OCI-LY3 (cell line): ENCODE measurements at regions not wholly inside any gene's neighbourhood (a gene's known extent, or its start where the extent isn't known, plus 50 kb on each side); places are given as distances from the start of the nearest gene placed in this dataset.

Experiments used
- H2AFZ ChIP-seq: fragments of 200-600, 300-600 bp; shearing (Covaris generic); 2 replicates; pipeline ENCODE4 v1.6.0; 2014; ENCODE audit warnings: antibody characterized with exemption, low read depth, low read length
- H3K27ac ChIP-seq: fragments of 200-600, 300-600 bp; sonication (generic); 2 replicates; pipeline ENCODE4 v1.5.1; 2014; ENCODE audit warnings: mild to moderate bottlenecking, low read length, moderate library complexity, mixed read lengths
- H3K27me3 ChIP-seq: fragments of 200-600, 300-600 bp; sonication (generic); 2 replicates; pipeline ENCODE4 v1.6.1; 2014; ENCODE audit warnings: low read depth, low read length, mixed read lengths
- H3K36me3 ChIP-seq: fragments of 200-600, 300-600 bp; sonication (generic); replicated peaks from 2 replicates; pipeline ENCODE3; 2014; ENCODE audit warnings: low read depth, low read length, mixed read lengths
- H3K4me1 ChIP-seq: fragments of 300-600, 200-600 bp; sonication (generic); 2 replicates; pipeline ENCODE4 v1.6.1; 2014; ENCODE audit warnings: low read length, mixed read lengths
- H3K4me2 ChIP-seq: fragments of 200-600, 300-600 bp; sonication (generic); 2 replicates; pipeline ENCODE4 v1.6.1; 2014; ENCODE audit warnings: low read length, mixed read lengths
- H3K4me3 ChIP-seq: fragments of 300-600, 200-600 bp; sonication (generic); 2 replicates; pipeline ENCODE4 v1.5.1; 2014; ENCODE audit warnings: antibody characterized with exemption, mild to moderate bottlenecking, low read length, moderate library complexity
- H3K79me2 ChIP-seq: fragments of 300-600, 200-600 bp; shearing (Covaris generic); 2 replicates; pipeline ENCODE4 v1.6.1; 2014; ENCODE audit warnings: mild to moderate bottlenecking, low read length, mixed read lengths
- H3K9ac ChIP-seq: fragments of 300-600, 200-600 bp; shearing (Covaris generic); 2 replicates; pipeline ENCODE4 v1.6.0; 2014; ENCODE audit warnings: mild to moderate bottlenecking, low read length, moderate library complexity
- H3K9me3 ChIP-seq: fragments of 200-600, 300-600 bp; shearing (Covaris generic); 2 replicates; pipeline ENCODE4 v1.6.1; 2014; ENCODE audit warnings: low read length, mixed read lengths; ENCODE audit not compliant: insufficient read depth
- H4K20me1 ChIP-seq: fragments of 200-600, 300-600 bp; sonication (generic); 2 replicates; pipeline ENCODE4 v1.6.1; 2016; ENCODE audit warnings: low read length, mixed read lengths; ENCODE audit not compliant: insufficient read depth
- CTCF ChIP-seq: fragments of 200-600, 300-600 bp; sonication (generic); IDR thresholded peaks from 2 replicates; pipeline ENCODE4 v1.5.1; 2014; ENCODE audit warnings: antibody characterized with exemption, low read length, low read depth
- EZH2phosphoT487 ChIP-seq: fragments of 200-600 bp; shearing (Covaris generic); IDR thresholded peaks from 2 replicates; pipeline ENCODE4 v1.6.1; 2018; ENCODE audit warnings: antibody characterized with exemption, mixed run types, low read depth

DNA sequence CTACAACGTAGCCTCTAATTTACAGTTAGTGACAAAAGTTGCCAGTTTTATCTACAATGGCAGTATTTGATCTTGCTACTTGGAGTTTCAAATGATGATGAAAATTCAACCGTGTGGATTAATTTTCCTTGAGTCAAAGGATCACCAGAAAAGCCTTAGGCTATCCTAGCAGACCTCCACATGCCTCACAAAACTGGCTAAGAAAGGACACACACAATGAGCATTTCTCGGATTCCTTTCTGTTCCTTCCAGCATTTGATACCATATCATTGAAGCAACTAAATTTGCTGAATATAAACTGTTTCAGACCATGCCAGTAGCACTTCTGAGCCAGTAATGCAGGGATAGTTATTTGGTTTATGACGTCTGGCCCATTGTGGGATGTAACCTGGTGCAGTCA is 587.4 kb upstream of the MDFIC2 start:
- TF ChIP-seq CTCF (no peak), EZH2phosphoT487 (no peak)
- Histone ChIP-seq H3K4me1 (no peaks in the 10 kb centered on the region), H3K36me3 (no peaks in the 10 kb centered on the region), H3K4me3 (no peak overlapping the region), H3K27me3 (peaks cover 26% of the 10 kb centered on the region), H3K27ac (no peak overlapping the region), H3K9ac (no peak overlapping the region), H2AFZ (no peak overlapping the region), H3K9me3 (no peaks in the 10 kb centered on the region), H3K4me2 (no peak overlapping the region), H3K79me2 (no peaks in the 10 kb centered on the region), H4K20me1 (no peaks in the 10 kb centered on the region)

GRCh38 chr3:70890020-70890394 is 577.6 kb upstream of the MDFIC2 start:
- Histone ChIP-seq H3K4me3 (no peak overlapping the region), H3K36me3 (no peaks in the 10 kb centered on the region), H3K79me2 (no peaks in the 10 kb centered on the region), H3K27ac (no peak overlapping the region), H3K9ac (no peak overlapping the region), H3K27me3 (0 out of 2 replicates have a peak, but pooled peaks cover 4% of the 10 kb centered on the region), H3K4me1 (no peaks in the 10 kb centered on the region), H2AFZ (no peak overlapping the region), H3K4me2 (no peak overlapping the region), H3K9me3 (no peaks in the 10 kb centered on the region), H4K20me1 (no peaks in the 10 kb centered on the region)
- TF ChIP-seq EZH2phosphoT487 (no peak), CTCF (no peak)

- H3K4me1 ChIP-seq = no peaks in the 10 kb centered on the region
- H3K79me2 ChIP-seq = no peaks in the 10 kb centered on the region
- H3K9ac ChIP-seq = no peak overlapping the region
- no peak overlapping the region for H2AFZ ChIP-seq
- no peaks in the 10 kb centered on the region for H3K9me3 ChIP-seq
- H3K36me3 ChIP-seq = no peaks in the 10 kb centered on the region
- no peak overlapping the region for H3K27ac ChIP-seq
- no peak for TF ChIP-seq CTCF
- no peak for TF ChIP-seq EZH2phosphoT487
- H3K27me3 ChIP-seq = 0 out of 2 replicates have a peak, but pooled peaks cover 4% of the 10 kb centered on the region
- H4K20me1 ChIP-seq = no peaks in the 10 kb centered on the region
- H3K4me3 ChIP-seq = no peak overlapping the region
- no peak overlapping the region for H3K4me2 ChIP-seq
Observed at GRCh38 chr3:70889162-70890019, 577.0 kb upstream of the MDFIC2 start.

- Histone ChIP-seq H3K27ac (no peak overlapping the region), H2AFZ (no peak overlapping the region), H3K9me3 (no peaks in the 10 kb centered on the region), H3K27me3 (no peaks in the 10 kb centered on the region), H3K36me3 (no peaks in the 10 kb centered on the region), H3K4me2 (no peak overlapping the region), H3K4me3 (no peak overlapping the region), H3K4me1 (no peaks in the 10 kb centered on the region), H3K9ac (no peak overlapping the region), H4K20me1 (no peaks in the 10 kb centered on the region), H3K79me2 (no peaks in the 10 kb centered on the region)
- TF ChIP-seq EZH2phosphoT487 = no peak
- TF ChIP-seq CTCF = peak; percentile 19; the same call in 1 of the 2 replicates
Observed at GRCh38 chr3:70885636-70886035, 573.2 kb upstream of the MDFIC2 start.
